ENCODE measurements at regions not wholly inside any gene's neighbourhood (a gene's known extent, or its start where the extent isn't known, plus 50 kb on each side); places are given as distances from the start of the nearest gene placed in this dataset.
"Not testable (repeated sequence)": the region's sequence is repeated elsewhere in the genome, so short reads cannot be mapped to it uniquely, and the experiment has no call there.

- TF ChIP-seq CTCF (IDR thresholded peaks at IDR 0.05; ENCODE audit: low read depth, low read length); POLR2A (IDR thresholded peaks at IDR 0.05; ENCODE audit: extremely low read depth, insufficient read length); MAX (IDR thresholded peaks at IDR 0.05; ENCODE audit: low read depth, low read length); MYC (IDR thresholded peaks at IDR 0.05; ENCODE audit: low read depth, low read length): not testable (repeated sequence)
These were observed 139.0 kb downstream of the TBC1D2B start for GRCh38 chr15:77938546-77938945.

All from NB4 (cell line).